COLO668 (cell line): ENCODE measurements at regions not wholly inside any gene's neighbourhood (a gene's known extent, or its start where the extent isn't known, plus 50 kb on each side); places are given as distances from the start of the nearest gene placed in this dataset.

Experiments used
- DNase-seq: peaks from one replicate; lab custom pipeline; 2025; ENCODE audit not compliant: unreplicated experiment; lab: John Stamatoyannopoulos, UW

DNA sequence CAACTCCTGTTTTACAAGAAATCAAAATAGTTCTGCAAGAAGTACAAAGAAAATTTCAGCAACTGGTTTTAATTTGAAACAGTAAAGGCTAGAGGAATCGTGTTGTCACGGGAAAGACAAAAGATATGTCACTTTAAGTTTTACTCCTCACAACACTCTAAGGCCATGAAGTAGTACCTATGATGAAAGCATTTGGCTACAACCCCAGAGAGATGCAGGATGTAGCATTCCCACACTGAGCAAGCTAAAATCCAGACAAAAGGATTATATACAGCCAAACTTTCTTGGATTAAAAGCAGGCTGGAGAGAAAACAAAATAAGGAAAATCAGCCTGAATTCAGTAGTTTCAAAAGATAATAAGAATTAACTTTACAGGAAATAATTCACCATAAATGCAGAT lies 245.5 kb upstream of the STEAP1 start:
- no peak for DNase-seq

DNA sequence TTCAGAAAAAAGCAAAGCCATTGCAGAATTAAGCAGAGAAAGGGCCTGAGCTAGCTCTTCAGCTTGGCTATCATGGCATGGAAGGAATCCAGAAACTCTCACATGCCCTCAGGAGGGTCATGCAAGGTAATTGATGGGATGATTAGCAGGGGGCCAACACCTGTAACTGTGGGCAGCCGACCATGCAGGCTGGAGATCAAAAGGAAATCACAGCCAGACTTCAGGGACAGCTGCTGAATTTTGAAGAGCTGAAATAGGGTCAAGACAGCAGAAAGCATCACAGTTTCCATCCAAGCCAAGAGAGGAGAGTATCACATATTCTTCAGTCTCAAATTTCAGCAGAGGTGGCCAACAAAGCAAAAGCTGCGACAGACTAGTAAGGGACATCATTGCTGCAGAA lies 239.6 kb upstream of the STEAP1 start:
- no peak for DNase-seq

DNA sequence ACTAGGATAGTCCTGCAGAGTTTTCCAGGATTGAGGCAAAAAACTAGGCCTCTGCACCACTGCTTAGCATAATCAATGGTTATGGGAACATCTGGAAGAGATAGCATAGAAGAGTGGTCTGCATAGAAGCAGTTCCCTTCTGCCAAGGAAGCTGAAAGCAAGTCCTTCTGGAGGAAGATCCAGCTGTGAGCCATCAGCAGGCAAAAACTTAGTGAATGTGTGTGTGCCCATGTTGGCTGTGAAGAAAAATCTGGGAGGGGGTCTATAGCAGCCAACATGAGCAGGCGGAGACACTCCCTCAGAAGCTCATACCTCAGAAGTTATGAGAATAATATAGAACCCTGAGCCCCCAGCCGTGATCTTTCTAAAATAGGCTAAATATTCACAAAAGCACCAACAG lies 228.1 kb upstream of the STEAP1 start:
- no peak for DNase-seq

DNA sequence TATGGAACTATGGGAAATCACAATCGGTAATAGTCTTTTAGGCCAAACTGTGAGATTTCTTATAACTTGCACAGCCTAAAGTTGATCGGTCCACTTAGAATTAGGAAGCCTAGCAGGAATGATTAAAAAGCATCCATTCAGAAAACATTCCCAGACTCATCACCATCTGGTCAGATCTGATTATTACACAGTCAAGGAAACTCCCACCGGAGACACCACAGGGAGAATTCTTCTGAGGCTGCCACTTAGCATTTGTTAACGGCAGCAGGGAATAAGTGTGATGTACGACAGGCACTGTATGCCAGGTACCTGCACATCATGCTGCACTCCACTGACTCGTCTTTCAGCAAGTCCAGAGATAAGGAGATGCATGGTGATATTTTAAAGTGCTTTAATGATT lies 227.6 kb upstream of the STEAP1 start:
- no peak for DNase-seq

DNA sequence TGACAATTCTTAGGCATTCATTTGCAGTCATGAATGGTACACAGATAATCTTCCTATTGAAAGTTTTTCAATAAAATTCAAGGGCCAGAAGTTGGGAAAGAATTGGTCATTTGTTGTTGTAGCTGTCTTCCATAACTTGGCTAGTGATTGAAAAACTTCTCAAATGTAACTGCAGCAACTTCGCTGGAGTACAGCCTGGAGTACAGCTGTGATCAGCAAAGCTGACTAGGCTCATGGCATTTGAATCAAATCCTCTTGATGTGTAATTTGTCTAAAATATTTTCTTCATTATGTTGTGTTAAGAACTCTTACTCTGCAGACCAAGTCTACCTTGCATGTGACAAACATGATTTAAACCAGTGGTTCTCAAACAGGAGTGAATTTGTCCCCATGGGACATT lies 226.5 kb upstream of the STEAP1 start:
- DNase-seq = no peak

GRCh38 chr7:89928451-89928850 lies 225.8 kb upstream of the STEAP1 start:
- no peak for DNase-seq

DNA sequence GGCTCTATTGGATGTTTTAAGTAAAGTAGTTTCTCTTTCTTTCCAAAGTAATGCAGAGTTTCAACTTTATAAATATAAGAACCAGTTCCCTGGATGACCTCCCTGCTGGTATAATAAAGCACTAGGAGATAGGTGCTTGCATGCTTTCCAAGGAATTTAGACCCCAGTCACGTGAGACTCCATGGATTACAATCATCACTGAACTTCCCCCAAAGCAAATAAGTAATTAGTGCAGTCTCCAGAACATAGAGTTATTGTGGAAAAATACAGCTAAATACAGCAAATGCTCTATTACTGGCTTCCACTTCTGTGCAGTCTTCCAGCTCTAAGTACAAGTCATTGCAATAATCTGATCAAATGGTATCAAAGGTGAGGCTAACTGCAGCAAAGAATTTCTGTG lies 220.2 kb upstream of the STEAP1 start:
- no peak for DNase-seq

GRCh38 chr7:89943525-89944050 lies 210.7 kb upstream of the STEAP1 start:
- DNase-seq = no peak

DNA sequence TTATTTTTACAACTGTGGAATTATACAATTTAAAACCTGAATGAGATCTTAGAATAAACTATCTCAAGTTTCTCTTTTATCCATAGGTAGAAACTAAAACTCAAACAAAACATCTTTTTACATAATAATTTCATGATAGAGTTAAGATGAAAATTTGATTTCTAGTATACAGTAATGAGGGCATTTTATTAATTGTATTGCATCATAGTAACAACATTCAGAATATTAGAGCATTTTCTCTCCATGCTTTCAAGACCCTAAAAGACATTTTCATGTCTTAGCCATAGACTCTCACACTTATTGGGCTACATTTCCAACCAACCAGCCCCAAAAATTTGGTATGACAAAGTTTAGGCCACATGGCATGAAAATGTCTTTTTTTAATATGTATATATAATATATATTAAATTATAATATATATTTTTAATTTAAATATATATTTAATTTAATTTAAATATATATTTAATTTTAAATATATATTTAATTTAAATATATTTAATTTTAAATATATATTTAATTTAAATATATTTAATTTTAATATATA lies 195.7 kb upstream of the STEAP1 start:
- no peak for DNase-seq

DNA sequence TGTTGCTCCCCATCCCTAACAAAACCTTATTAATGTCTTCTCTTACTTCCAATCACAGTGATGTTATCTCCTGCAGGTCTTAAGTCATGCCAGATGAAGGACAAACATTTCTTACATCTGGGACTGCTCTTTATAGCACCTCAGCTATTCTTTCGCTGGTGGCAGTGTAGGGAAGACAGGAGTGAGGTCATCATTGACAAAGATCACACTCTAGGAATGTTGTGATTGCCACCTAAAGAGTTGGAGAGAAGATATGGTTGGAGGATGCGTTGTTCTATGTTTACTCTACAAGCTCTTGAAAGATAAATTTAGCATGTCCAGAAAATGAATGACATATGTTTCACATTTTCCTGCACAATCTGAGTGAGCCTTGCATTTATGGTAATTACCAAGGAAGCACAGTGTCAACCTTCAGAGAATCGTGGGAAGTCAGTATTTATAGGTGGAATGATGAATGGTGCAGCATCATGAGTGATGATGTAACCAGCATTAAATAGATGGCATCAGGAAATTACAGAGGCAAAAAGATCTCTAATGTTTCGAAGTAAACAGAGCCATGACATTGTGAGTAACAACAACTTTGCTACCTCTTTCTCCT lies 188.1 kb upstream of the STEAP1 start:
- no peak for DNase-seq

DNA sequence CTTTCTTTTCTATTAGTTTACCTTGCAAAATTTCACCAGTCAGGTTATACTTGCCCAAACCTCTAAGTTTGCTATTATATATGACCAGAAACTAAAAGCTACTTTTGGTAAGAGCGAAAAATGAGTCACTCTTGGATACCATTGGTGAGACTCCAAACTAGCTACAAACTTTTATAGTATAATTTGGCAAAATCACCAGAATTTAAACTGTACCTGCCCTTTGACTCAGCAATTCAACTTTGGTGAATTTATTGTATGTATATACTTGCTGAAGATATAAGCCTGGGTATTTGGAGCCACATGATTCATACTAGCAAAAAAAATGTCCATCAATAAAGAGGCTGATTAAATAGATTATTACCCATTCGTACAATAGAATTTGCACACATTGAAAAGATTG lies 178.7 kb upstream of the STEAP1 start:
- no peak for DNase-seq

DNA sequence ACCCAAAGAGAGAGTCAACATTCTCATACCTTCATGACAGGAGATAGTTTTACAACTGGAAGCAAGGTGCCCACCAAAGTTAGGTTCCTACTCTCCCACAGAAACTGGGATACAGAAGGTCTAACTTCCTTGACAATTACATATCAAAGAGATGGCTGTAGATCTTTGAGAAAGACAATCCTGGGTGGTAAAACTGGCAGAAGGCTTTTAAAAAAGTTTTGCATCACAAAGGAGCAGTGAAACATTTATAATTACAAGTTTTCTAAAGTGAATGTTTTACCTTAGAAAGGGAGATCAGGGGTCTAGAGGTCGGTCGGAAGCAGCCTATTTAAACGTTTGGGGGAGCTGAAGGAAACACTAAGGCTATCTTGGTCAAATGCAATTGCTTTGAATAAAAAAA lies 166.6 kb upstream of the STEAP1 start:
- no peak for DNase-seq

DNA sequence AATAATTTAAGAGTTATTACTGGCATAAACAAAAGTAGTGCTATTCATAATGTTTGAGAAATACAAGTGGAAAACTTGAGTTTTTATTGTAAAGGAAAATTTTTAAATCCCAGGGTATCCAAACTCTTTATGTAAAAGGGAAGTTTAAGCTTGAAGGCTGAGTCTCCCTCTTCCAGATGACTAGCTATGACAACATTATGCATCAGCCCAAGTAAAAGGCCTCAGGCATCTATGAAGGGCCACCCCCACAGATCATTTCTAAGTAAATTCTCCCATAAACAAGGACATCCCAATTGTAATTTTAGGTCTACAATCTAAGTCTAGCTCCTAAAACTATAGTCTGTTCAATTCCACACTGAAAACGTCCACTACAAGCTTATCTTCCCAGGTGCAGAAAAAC lies 166.2 kb upstream of the STEAP1 start:
- no peak for DNase-seq

DNA sequence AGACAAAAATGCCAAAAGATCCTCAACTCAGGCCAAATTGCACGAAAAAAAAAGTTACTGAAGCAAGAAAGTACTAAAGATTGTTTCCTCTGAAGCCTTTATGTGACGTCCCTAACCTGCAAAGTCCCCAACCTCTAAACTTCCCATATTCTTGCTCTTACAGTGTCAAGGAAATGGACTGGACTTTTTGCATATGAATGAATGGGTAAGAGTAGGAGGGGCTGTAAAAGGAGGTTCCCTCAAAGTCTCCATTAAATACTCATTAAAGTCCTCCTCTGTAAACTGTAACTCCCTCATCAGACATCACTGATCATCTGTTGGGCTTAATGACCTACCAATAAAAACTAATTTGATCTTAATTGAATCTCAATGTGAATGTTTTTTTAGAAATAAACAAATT lies 164.8 kb upstream of the STEAP1 start:
- no peak for DNase-seq

DNA sequence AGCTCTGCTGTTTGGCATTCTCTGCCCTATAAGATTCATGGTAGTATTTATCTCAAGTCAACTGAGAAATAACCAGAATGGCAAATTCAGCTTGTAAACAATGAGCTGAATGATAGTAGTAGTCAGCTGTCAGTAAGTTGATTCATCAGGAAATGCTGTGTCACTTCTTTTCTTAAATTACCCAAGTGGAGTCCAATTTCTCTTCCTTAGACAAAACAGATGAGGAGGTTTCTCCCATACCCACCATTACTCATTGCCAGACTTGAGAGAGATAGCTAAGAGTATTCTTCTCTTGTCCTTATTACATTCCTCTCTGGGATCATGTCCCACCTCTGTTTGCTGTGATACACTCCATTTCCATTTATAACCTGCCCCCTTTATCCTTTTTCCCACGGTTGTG lies 159.8 kb upstream of the STEAP1 start:
- no peak for DNase-seq

- no peak for DNase-seq
Measured at GRCh38 chr7:89998554-89998953, 155.7 kb upstream of the STEAP1 start.

GRCh38 chr7:90005836-90006235 lies 148.4 kb upstream of the STEAP1 start:
- DNase-seq = no peak

DNA sequence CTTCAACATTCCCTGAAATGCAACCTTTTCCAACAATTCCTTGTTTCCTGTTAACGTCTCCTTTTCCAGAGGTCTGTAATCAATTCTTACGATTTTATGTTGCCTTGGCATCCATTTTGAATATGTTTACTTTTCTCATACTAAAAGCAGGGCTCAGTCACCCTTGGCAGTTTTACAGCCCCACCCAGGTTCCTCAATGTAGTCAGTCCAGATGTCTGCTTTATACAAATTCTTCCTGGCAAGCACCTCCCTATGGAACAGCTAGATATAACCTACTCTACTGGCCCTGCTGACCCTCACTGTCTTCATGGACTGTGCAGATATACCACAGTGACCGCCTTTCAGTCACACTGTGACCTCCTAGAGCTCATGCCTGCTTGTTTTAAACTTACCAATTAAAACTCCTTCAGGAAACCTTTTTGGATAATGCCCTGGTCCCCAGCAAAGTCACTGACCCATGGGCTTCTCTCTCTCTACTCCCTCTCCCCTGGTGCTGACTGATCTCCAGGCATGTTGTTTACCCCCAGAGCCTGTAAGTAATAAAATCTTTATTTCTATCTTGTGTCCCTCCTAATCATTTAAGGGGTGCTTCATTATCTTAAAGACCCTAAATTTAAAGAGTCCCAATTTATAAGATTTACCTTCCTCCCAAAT lies 147.1 kb upstream of the STEAP1 start:
- DNase-seq = no peak

- no peak for DNase-seq
Measured at GRCh38 chr7:90007831-90008230, 146.4 kb upstream of the STEAP1 start.

- no peak for DNase-seq
Measured at GRCh38 chr7:90022213-90022612, 132.1 kb upstream of the STEAP1 start.

DNA sequence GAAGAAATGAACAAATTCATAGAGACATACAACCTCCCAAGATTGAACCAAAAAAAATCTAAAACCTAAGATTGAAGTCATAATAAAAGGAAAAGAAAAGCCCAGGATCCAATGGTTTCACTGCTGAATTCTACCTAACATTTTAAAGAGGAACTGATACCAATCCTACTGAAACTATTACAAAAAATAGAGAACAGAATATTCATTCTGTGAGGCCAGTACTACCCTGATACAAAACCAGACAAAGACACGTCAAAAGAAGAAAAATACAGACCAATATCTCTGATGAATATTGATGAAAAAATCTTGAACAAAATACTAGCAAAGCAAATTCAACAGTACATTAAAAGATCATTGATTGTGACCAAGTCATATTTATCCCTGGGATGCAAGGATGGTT lies 128.5 kb upstream of the STEAP1 start:
- no peak for DNase-seq

DNA sequence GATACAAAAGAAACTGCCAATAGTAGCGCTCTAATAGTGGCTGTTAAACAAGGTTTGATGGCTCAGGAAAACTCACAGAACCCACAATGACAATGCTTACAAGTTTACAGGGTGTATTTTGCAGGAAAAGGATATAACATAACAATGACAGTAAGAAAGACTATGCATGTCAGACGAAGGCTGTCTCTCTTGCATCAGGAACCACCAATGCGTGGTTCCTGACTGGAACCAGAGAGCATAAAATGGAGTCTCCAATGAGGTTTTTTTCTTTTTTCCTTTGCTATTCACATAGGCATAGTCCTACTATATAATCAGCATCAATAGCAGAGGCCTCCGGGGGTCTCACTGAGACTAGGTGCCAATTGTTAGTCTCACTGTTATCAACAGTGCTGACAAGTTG lies 120.4 kb upstream of the STEAP1 start:
- DNase-seq = no peak

GRCh38 chr7:90053094-90053493 lies 101.2 kb upstream of the STEAP1 start:
- no peak for DNase-seq
